Embryonic facial prominence (tissue), 1 donor: ENCODE measurements at regions not wholly inside any gene's neighbourhood (a gene's known extent, or its start where the extent isn't known, plus 50 kb on each side); places are given as distances from the start of the nearest gene placed in this dataset.

ENCODE experiments used
- DNase-seq: peaks from one replicate; pipeline ENCODE4 v3.0.0-alpha.2; 2016; ENCODE audit errors: extremely low spot score

GRCh38 chr2:66382091-66382490 is 52.8 kb upstream of the MEIS1 start:
- no peak for DNase-seq

DNA sequence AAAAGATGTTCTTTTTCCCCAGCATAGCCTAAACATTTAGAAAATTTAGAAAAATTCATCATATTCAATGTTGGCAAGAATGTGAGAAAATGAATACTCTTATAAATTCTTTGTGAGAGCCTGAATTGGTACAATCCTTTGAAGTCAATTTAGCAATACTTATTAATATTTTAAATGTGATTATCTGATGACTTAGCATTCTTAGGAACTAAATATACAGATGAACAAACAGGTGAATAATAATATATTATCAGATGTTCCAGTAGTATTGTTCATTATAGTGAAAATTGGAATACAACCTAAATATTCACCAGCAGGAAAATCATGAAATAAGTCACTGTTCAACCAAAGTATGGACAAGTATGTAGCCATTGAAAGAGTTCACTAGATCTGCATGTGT is 55.5 kb upstream of the MEIS1 start:
- no peak for DNase-seq

DNA sequence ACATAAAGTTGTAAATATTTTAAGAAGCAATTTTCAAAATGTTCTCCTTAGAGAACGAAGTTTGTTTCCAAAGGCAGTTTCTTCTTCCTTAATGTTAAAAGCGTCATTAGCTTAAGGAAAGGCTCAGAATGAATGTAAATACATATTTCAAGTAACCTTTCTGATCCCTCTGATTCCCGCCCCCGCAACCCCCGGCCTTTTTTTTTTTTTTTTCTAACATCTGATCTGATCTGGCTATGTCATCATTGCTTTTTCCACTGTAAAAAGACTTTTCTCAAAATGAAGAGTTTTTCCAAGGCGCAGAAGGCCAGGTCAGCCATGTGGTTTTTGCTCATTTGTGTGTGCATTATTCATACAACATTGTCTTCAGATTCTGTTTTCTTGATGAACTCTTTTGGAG is 57.1 kb upstream of the MEIS1 start:
- DNase-seq: no peak

DNA sequence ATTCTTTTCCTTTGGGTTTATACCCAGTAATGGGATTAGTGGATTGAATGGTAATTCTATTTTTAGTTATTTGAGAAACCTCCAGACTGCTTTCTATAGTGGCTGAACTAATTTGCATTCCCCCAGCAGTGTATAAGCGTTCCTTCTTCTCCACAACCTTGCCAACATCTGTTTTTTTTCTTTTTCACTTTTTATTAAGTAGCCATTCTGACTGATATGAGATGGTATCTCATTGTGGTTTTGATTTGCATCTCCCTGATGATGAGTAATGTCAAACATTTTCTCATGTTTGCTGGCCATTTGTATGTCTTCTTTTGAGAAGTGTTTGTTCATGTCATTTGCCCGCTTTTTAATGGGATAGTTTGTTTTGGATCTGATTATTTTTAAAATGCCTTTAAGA is 64.1 kb upstream of the MEIS1 start:
- no peak for DNase-seq

GRCh38 chr2:66366619-66367018 is 68.3 kb upstream of the MEIS1 start:
- no peak for DNase-seq

DNA sequence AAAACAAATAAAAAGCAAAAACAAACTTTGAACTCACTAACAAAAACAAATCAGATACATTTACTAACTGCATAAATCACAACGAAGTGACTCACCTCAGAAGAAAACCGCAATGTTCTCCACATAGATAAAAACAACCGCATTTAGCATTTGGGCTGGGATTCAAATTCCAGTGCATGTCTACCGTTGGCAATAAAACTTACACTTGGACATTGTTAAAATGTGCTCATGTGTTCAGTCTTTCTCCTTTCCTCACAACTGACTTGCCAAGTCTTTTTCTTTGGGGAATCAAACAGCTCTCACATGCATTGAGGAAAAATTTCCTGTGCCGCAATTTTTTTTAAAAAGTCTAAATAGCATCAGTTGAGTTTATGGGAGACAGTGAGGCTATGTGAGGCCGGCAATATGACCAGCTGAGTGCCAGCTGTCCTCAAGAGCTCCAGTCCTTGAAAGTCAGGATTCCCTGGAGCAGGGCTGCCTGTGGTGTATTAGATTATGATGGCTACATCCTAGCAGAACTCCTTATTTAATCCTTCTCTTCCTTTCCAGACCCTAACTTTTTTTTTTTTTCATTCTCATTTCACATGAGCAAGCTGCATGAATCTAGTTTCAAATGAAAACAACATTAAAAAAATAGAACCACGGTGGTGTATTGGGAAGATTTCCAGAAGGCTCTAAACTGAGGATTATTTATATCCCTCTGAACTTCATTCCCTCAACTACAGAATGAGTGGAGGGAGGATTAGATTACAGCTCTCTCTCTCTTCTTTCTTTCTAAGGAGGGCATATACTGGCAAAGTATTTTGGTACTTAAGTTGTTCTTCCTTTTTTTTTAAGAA is 70.2 kb upstream of the MEIS1 start:
- DNase-seq: no peak

DNA sequence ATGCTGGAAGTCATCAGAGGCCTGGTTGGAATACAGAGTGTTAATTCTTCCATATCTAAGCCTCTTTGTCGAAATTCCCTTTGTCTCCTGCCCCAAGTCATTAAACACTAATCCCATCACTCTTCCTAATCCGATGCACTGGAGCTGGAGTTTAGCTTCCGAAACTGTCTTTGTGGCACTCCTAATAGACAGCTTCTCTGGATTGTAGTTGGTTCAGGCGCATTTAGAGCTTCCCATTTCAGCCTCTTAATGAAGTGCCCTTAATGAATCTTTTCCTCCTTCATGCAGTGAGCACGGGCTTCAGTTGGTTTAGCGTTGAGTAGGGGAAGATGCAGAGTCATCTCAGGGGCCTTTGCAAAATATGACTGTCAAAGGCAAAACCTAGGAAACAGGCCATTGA is 72.2 kb upstream of the MEIS1 start:
- no peak for DNase-seq

GRCh38 chr2:66346231-66346664 is 88.7 kb upstream of the MEIS1 start:
- no peak for DNase-seq

GRCh38 chr2:66344087-66344663 is 90.8 kb upstream of the MEIS1 start:
- no peak for DNase-seq

- DNase-seq: no peak
Measured at GRCh38 chr2:66343259-66343658, 91.7 kb upstream of the MEIS1 start.

DNA sequence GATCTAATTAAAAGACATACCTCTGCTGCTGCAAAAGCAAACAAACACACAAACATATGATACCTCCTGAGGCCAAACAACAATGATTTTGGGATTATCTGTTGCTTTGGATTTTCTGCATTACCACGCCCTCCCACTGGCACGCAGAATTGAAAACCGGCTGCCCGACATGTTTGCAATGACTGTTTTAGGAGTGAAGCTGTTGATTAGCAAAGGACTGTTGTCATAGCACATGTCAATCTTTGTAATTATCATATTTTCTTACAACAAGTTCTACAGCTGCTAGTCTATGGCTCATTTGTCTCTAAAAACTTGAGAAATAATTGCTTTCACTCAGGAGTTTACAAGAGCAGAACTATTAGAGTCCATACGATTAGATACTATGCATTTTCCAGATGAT is 94.4 kb upstream of the MEIS1 start:
- DNase-seq: no peak

DNA sequence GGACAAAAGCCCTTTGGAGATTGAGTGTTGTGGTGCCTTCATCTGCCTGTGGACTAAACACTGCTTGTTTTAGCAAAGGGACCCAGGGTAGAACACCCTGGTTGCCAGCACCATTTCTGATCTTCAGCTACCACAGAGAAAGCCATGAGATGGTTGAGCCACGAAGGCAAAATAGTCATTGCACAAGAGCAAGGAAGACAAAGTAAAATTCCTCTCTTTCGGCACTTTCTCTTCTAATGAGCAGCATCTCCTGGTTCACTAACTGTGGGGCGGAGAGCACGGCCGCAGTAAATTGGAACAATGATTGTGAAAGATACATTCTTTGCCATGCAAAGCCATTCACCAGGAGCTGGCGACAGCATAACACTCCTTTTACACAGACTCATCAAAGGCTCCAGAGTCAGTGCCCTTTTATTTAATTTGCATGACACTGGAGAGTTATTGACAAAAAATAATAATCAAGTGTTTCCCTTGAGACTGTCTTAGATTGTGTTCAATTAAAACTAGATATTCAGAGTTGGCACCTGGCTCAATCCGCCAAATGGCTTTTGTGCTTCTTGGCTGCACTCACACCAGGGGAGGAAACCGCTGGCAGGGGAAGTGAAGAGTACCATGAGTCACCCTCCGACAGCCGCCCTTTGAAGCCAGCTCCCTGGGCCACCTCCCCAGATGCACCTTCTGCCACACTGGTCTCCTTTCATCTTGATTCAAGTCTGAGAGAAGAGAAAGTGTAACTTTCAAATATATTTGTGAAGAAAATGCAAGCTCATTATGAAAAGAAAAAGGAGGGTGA is 100.5 kb upstream of the MEIS1 start:
- no peak for DNase-seq

- no peak for DNase-seq
Measured at GRCh38 chr2:66331176-66331575, 103.7 kb upstream of the MEIS1 start.

GRCh38 chr2:66329081-66329605 is 105.8 kb upstream of the MEIS1 start:
- DNase-seq: no peak

DNA sequence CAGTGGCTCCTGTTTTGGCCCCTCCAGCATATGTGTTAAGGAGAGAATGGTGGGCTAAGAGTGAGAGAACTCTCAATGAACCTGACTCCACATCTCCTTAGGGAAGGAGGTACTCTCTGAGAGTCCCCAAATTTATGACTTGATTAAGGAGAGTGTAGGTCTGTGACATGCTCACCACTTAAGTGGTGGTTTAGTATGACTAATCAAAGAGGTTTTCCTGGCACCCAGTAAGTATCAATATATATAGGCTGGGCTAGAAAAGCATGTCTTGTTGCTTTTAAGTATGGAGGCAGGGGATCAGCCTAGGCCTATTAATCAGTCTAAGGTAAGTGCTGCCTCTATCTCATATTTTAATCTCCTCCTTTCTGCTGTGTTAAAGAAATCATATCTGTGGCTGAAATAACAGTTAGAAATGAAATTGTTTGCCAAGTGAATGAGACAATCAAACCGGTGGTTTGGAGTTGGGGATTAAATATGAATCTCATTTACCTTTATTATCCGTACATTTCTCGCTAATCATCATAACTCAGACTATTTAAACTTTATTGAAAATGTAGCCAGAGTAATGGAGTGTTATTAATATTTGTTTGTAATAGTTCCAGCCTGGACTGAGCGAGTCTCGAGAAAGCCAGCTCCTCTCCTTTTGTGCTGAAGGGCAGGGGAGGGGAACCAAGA is 107.7 kb upstream of the MEIS1 start:
- DNase-seq: no peak

GRCh38 chr2:66324909-66325528 is 109.9 kb upstream of the MEIS1 start:
- DNase-seq: peak; percentile 20

DNA sequence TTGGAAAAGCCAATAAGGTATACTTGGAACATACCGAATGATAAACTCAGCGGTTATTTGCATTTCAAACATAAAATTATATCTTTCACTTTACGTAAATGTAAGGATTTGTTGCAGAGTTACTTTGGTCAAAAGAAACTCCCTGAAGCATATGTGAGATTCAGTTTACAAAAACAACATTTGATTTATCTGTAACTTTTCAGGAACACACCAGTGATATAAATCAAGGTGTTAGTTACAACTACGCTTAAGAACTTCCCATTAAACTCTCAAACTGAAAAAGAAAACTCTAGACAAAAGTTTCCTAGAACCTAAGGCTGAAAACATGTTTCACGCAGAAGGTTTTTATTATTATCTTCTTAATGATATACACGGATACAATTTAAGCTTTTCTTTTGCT is 110.6 kb upstream of the MEIS1 start:
- DNase-seq: no peak

DNA sequence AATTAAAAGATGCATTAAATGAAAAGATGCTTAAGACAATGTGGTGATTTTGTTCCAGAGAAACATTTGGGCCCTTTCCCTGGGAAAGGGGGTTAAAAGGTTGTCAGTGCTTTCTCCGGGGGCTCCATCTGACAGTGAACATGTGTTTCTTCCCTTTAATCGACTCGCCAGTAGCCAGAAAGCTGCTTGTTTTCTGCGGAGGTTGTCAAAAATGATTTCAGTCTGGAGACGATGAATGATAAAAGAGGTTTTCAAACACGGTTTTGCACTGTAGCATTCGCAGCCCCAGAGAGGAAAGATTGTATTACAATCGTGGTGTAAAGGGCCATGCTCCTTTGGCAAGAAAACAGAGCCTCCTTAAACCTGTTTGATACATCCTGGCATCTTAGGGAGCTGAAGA is 111.5 kb upstream of the MEIS1 start:
- no peak for DNase-seq

DNA sequence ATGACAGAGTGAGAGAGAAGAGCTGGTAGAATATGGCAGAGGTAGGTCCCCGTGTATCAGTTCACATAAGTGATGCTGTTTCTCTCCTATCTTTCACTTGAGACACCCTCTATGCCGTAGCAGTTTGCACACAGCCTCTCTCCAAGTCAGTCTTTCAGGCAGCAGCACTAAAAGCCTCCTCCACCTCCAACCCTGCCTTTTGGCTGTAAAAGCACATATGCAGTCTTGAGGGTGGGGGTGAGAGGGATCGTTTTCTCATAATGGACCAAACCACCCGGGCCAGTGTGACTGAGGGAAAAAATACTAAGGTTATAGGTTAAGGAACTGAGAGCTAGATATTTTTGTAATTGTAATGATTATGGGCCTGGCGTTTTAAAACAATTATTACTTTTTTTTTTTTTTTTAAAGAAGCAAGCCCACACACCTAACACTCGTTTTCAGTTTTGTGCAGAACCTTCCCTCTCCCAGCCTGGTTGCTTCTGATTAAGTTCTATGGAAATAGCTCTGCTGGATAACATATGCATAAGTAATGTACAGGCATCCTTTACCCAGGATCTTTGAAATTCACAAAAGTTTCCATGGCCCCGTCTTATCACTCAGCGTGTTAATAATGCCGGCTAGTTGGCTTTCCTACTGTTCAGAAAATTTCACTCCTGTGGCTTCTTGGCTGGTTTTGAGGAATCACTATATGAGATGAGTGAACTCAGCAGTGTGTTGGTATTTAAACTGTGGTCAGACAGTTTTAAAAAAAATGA is 112.2 kb upstream of the MEIS1 start:
- no peak for DNase-seq

GRCh38 chr2:66318009-66318561 is 116.8 kb upstream of the MEIS1 start:
- DNase-seq: no peak
